SK-N-MC (cell line): ENCODE measurements at regions not wholly inside any gene's neighbourhood (a gene's known extent, or its start where the extent isn't known, plus 50 kb on each side); places are given as distances from the start of the nearest gene placed in this dataset.

Experiments
- EZH2 ChIP-seq: fragments of 200-600 bp; sonication (generic); IDR thresholded peaks from one replicate; pipeline ENCODE4 v1.6.1; 2017; ENCODE audit warnings: antibody characterized with exemption
- FOXP2 ChIP-seq: optimal IDR thresholded peaks from 2 replicates; pipeline ENCODE3; 2011; ENCODE audit warnings: mild to moderate bottlenecking, moderate library complexity; ENCODE audit not compliant: insufficient read depth; ENCODE audit errors: extremely low read length, control extremely low read depth
- POLR2AphosphoS5 ChIP-seq: IDR thresholded peaks from 2 replicates; pipeline ENCODE4 v1.6.1; 2012; ENCODE audit warnings: mild to moderate bottlenecking, low read depth, low read length, borderline replicate concordance

GRCh38 chr2:819601-820000, 131.0 kb upstream of the SNTG2 start:
- TF ChIP-seq EZH2 = no peak
- no peak for TF ChIP-seq POLR2AphosphoS5
- TF ChIP-seq FOXP2 = no peak
